HG03432 (cell line): ENCODE measurements at regions not wholly inside any gene's neighbourhood (a gene's known extent, or its start where the extent isn't known, plus 50 kb on each side); places are given as distances from the start of the nearest gene placed in this dataset.
A peak's percentile ranks its signal among the peaks of the same experiment; 100 is the strongest.

Experiments used
- ATAC-seq: cut with Tn5 transposase; IDR thresholded peaks from one replicate; pipeline ENCODE4 v1.9.1; 2021; ENCODE audit warnings: mild to moderate bottlenecking, moderate library complexity; ENCODE audit not compliant: unreplicated experiment

- ATAC-seq = no peak
These were observed 52.2 kb upstream of the STEAP4 start for GRCh38 chr7:88358881-88359280.

GRCh38 chr7:88358526-88358838 is 51.8 kb upstream of the STEAP4 start:
- no peak for ATAC-seq

GRCh38 chr7:88357781-88358525 is 51.3 kb upstream of the STEAP4 start:
- ATAC-seq = peak; percentile 80

GRCh38 chr7:88357294-88357693 is 50.6 kb upstream of the STEAP4 start:
- no peak for ATAC-seq
